ENCODE measurements at regions not wholly inside any gene's neighbourhood (a gene's known extent, or its start where the extent isn't known, plus 50 kb on each side); places are given as distances from the start of the nearest gene placed in this dataset.

DNA sequence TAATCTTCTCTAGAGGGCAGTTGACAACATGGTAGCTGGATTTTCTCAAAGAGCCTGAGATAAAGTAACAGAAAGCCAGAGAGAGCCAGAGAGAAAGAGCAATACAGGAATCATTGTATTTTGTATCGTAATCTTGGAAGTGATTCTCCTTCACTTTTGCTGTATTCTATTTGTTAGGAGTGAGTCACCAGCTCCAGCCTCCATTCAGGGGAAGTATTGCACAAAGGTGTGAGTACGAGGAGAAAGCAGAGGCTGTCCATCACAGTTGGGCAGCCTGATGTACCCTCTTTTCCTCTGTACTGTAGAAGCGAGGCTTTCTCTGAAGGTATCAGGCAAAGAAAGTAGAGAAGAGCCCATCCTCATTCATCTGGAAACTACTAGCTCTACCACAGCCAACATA lies 176.8 kb downstream of the KCNS3 start:
- Histone ChIP-seq H3K4me1 (ENCODE audit: control insufficient read depth in 2 of 2, insufficient read depth in 2 of 2, low read length in 2 of 2) (no peaks in the 10 kb centered on the region), H3K9ac (ENCODE audit: low read length) (no peak overlapping the region), H3K4me3 (ENCODE audit: control extremely low read depth in 1 of 5, extremely low read depth in 1 of 5, insufficient read depth in 1 of 5, low read depth in 2 of 5, low read length in 4 of 5) (no peak overlapping the region), H3K27ac (ENCODE audit: low read length in 2 of 2) (no peak overlapping the region), H3K27me3 (replicated peaks in 1 of 4; ENCODE audit: control extremely low read depth in 1 of 4, control insufficient read depth in 3 of 4, insufficient read depth in 4 of 4, low read length in 3 of 4) (peaks cover 0 to 4% (median 0%) of the 10 kb centered on the region in 4 experiments), H3K36me3 (replicated peaks in 1 of 2; ENCODE audit: control extremely low read depth in 1 of 2, control insufficient read depth in 1 of 2, extremely low read depth in 1 of 2, insufficient read depth in 2 of 2, low read length in 1 of 2) (no peaks in the 10 kb centered on the region), H3K4me2 (replicated peaks; ENCODE audit: low read depth, low read length, poor library complexity, severe bottlenecking) (no peak overlapping the region), H4K20me1 (ENCODE audit: control insufficient read depth, insufficient read depth, low read length, poor library complexity, severe bottlenecking) (no peaks in the 10 kb centered on the region), H2AFZ (ENCODE audit: insufficient read depth, low read depth, low read length, poor library complexity, severe bottlenecking) (no peak overlapping the region), H3K9me3 (ENCODE audit: control extremely low read depth in 1 of 3, control insufficient read depth in 2 of 3, insufficient read depth in 1 of 3, low read length in 2 of 3) (no peaks in the 10 kb centered on the region), H3K79me2 (ENCODE audit: control insufficient read depth, insufficient read depth, low read length) (no peaks in the 10 kb centered on the region)
- WGBS (ENCODE audit: insufficient coverage), result 80% methylated on average over 2 of the region's 3 CpGs
- Mint-ChIP-seq H3K27ac (no peak overlapping the region), H3K4me1 (no peaks in the 10 kb centered on the region), H3K4me3 (no peak overlapping the region), H3K9me3 (ENCODE audit: insufficient read depth) (no peaks in the 10 kb centered on the region), H3K27me3 (peaks cover 17% of the 10 kb centered on the region)
- no peak for ATAC-seq (ENCODE audit: low read depth)
- POLR2A ChIA-PET, result no interaction called here
- TF ChIP-seq, protein P1, sequence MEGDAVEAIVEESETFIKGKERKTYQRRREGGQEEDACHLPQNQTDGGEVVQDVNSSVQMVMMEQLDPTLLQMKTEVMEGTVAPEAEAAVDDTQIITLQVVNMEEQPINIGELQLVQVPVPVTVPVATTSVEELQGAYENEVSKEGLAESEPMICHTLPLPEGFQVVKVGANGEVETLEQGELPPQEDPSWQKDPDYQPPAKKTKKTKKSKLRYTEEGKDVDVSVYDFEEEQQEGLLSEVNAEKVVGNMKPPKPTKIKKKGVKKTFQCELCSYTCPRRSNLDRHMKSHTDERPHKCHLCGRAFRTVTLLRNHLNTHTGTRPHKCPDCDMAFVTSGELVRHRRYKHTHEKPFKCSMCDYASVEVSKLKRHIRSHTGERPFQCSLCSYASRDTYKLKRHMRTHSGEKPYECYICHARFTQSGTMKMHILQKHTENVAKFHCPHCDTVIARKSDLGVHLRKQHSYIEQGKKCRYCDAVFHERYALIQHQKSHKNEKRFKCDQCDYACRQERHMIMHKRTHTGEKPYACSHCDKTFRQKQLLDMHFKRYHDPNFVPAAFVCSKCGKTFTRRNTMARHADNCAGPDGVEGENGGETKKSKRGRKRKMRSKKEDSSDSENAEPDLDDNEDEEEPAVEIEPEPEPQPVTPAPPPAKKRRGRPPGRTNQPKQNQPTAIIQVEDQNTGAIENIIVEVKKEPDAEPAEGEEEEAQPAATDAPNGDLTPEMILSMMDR (IDR thresholded peaks at IDR 0.05), result no peak
- no peak for TF ChIP-seq EZH2 (IDR thresholded peaks at IDR 0.05; ENCODE audit: borderline replicate concordance, insufficient read depth, low read depth, low read length, poor library complexity, severe bottlenecking)
- intact Hi-C loops (cut with micrococcal nuclease), result no loop called here
- DNase-seq, result no peak
- CTCF ChIA-PET, result no interaction called here

DNA sequence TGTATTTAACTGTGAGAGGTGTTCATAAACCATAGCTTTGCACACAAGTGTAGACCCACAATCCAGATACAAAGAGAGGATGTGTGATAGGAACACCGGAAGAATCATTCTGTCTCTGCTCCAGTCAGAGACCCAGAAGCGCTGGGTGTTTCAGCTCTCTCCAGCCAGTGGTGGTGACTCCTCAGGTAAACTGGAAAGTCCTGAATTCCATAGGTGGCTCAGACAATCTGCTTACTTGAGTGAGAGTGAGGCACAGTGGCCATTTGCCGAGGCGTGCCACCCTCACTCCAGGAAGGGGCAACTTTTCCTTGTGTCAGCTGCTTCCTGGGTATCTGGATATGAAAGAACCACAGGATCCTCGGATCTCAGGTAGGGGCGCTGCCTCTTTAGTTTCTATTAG lies 171.5 kb downstream of the KCNS3 start:
- no peak overlapping the region for H3K27ac Mint-ChIP-seq
- WGBS (ENCODE audit: insufficient coverage), result 95% methylated on average over 4 of the region's 6 CpGs
- Histone ChIP-seq H3K4me2 (replicated peaks; ENCODE audit: low read depth, low read length, poor library complexity, severe bottlenecking) (no peak overlapping the region), H3K9me3 (ENCODE audit: control extremely low read depth in 1 of 3, control insufficient read depth in 2 of 3, insufficient read depth in 1 of 3, low read length in 2 of 3) (no peaks in the 10 kb centered on the region), H2AFZ (ENCODE audit: insufficient read depth, low read depth, low read length, poor library complexity, severe bottlenecking) (no peak overlapping the region), H4K20me1 (ENCODE audit: control insufficient read depth, insufficient read depth, low read length, poor library complexity, severe bottlenecking) (no peaks in the 10 kb centered on the region), H3K4me3 (ENCODE audit: control extremely low read depth in 1 of 5, extremely low read depth in 1 of 5, insufficient read depth in 1 of 5, low read depth in 2 of 5, low read length in 4 of 5) (no peak overlapping the region), H3K27me3 (replicated peaks in 1 of 4; ENCODE audit: control extremely low read depth in 1 of 4, control insufficient read depth in 3 of 4, insufficient read depth in 4 of 4, low read length in 3 of 4) (peaks cover 0 to 2% (median 0%) of the 10 kb centered on the region in 4 experiments), H3K36me3 (replicated peaks in 1 of 2; ENCODE audit: control extremely low read depth in 1 of 2, control insufficient read depth in 1 of 2, extremely low read depth in 1 of 2, insufficient read depth in 2 of 2, low read length in 1 of 2) (no peaks in the 10 kb centered on the region), H3K79me2 (ENCODE audit: control insufficient read depth, insufficient read depth, low read length) (no peaks in the 10 kb centered on the region), H3K27ac (ENCODE audit: low read length in 2 of 2) (no peak overlapping the region), H3K9ac (ENCODE audit: low read length) (no peak overlapping the region), H3K4me1 (ENCODE audit: control insufficient read depth in 2 of 2, insufficient read depth in 2 of 2, low read length in 2 of 2) (no peaks in the 10 kb centered on the region)
- no peak for ATAC-seq (ENCODE audit: low read depth)
- TF ChIP-seq, protein P1 (IDR thresholded peaks at IDR 0.05), result no peak
- no peak for TF ChIP-seq EZH2 (IDR thresholded peaks at IDR 0.05; ENCODE audit: borderline replicate concordance, insufficient read depth, low read depth, low read length, poor library complexity, severe bottlenecking)
- ChIA-PET CTCF (no interaction called here), POLR2A (no interaction called here)
- no peaks in the 10 kb centered on the region for H3K9me3 Mint-ChIP-seq (ENCODE audit: insufficient read depth)
- H3K4me1 Mint-ChIP-seq, result no peaks in the 10 kb centered on the region
- H3K4me3 Mint-ChIP-seq, result no peak overlapping the region
- no peak for DNase-seq
- intact Hi-C loops (cut with micrococcal nuclease), result no loop called here
- H3K27me3 Mint-ChIP-seq, result peaks cover 10% of the 10 kb centered on the region

All from B cell (primary cell).